Right lobe of liver (tissue), 6 donors: ENCODE measurements at regions not wholly inside any gene's neighbourhood (a gene's known extent, or its start where the extent isn't known, plus 50 kb on each side); places are given as distances from the start of the nearest gene placed in this dataset.

Experiments
- ATAC-seq, 4 donors: fragments of 200-7000 bp; cut with Tn5 transposase; one replicate each; pipeline ENCODE4 v1.9.1; 2020; ENCODE audit warnings: mild to moderate bottlenecking in 4 of 4, moderate library complexity in 4 of 4
- DNase-seq, 3 donors: peaks; one replicate each; pipeline ENCODE4 v3.0.0-alpha.2; 2020
- H3K27ac ChIP-seq, 3 donors: fragments of 200-600 bp; one replicate each; pipeline ENCODE4 v1.8.0; 2022
- H3K27me3 ChIP-seq, 2 donors: fragments of 200-600 bp; one replicate each; pipeline ENCODE4 v1.8.0; 2022
- H3K36me3 ChIP-seq, 4 donors: fragments of 200-600 bp; sonication (generic) in 1 of 4; one replicate each; pipeline versions ENCODE4 v1.5.1 to v1.8.0; 2017 to 2022; ENCODE audit warnings: control low read depth in 1 of 4
- H3K4me1 ChIP-seq, 4 donors: fragments of 200-600 bp; sonication (generic) in 1 of 4; one replicate each; pipeline versions ENCODE4 v1.5.1 to v1.8.0; 2017 to 2022; ENCODE audit warnings: control low read depth in 1 of 4
- H3K4me3 ChIP-seq, 3 donors: fragments of 200-600 bp; one replicate each; pipeline ENCODE4 v1.8.0; 2022
- H3K9me3 ChIP-seq, 4 donors: fragments of 200-600 bp; sonication (generic) in 1 of 4; one replicate each; pipeline versions ENCODE4 v1.5.1 to v1.8.0; 2017 to 2022; ENCODE audit warnings: control low read depth in 1 of 4
- CTCF ChIP-seq, 4 donors: fragments of 200-600 bp in 3 of 4; fragments of 450-650 bp in 1 of 4; IDR thresholded peaks; one replicate each; pipeline versions ENCODE4 v1.5.1 to v1.8.0; 2016 to 2022; ENCODE audit warnings: antibody characterized with exemption in 4 of 4, mild to moderate bottlenecking in 2 of 4
- POLR2A ChIP-seq: fragments of 450-650 bp; IDR thresholded peaks from one replicate; pipeline ENCODE4 v1.6.1; 2017; ENCODE audit warnings: antibody characterized with exemption, mild to moderate bottlenecking
- WGBS: methylation state at CpG from one replicate; pipeline ENCODE4 v1.1.6; 2018; ENCODE audit warnings: low coverage, low lambda C conversion rate; ENCODE audit not compliant: insufficient coverage; ENCODE audit errors: missing lambda C conversion rate; 5-methylcytosine and 5-hydroxymethylcytosine counted together
- intact Hi-C, 2 donors: fragments of 100-400 bp; cut with DNase I; formaldehyde crosslinking; loops; one replicate each; pipeline versions ENCODE4 v1.11.2 to v1.14.1; 2022
- donor health status: DM: no; HTN: yes; CAD: no.
- donor health status: DM: no; HTN: no; CAD: no.
- donor health status: DM: no; HTN: no; CAD: no.
- donor health status: DM: no; HTN: yes; CAD: no.
- donor health status: DM: no; HTN: yes; CAD: no.

GRCh38 chr4:177070533-177071058 lies 239.1 kb upstream of the NEIL3 start:
- TF ChIP-seq POLR2A (no peak), CTCF (IDR thresholded peaks at IDR 0.05) (no peak)
- Histone ChIP-seq H3K36me3 (no peaks in the 10 kb centered on the region), H3K27ac (no peak overlapping the region), H3K9me3 (no peaks in the 10 kb centered on the region), H3K27me3 (no peaks in the 10 kb centered on the region), H3K4me3 (no peak overlapping the region), H3K4me1 (no peaks in the 10 kb centered on the region)
- 47% methylated on average over 2 of the region's 2 CpGs for WGBS
- no peak for DNase-seq
- no peak for ATAC-seq
- intact Hi-C loops = no loop called here

- DNase-seq (no peak), ATAC-seq (no peak)
- no peaks in the 10 kb centered on the region for H3K36me3 ChIP-seq
- no peaks in the 10 kb centered on the region for H3K27me3 ChIP-seq
- no peak overlapping the region for H3K4me3 ChIP-seq
- 43% methylated on average over 4 of the region's 4 CpGs for WGBS
- H3K27ac ChIP-seq = no peak overlapping the region
- no peaks in the 10 kb centered on the region for H3K9me3 ChIP-seq
- intact Hi-C loops = no loop called here
- H3K4me1 ChIP-seq = no peaks in the 10 kb centered on the region
- TF ChIP-seq POLR2A = no peak
- no peak for TF ChIP-seq CTCF (IDR thresholded peaks at IDR 0.05)
Measured at GRCh38 chr4:177077095-177077971, 232.3 kb upstream of the NEIL3 start.

- Histone ChIP-seq H3K36me3 (no peaks in the 10 kb centered on the region), H3K9me3 (no peaks in the 10 kb centered on the region), H3K27ac (no peak overlapping the region), H3K4me1 (no peaks in the 10 kb centered on the region), H3K27me3 (no peaks in the 10 kb centered on the region), H3K4me3 (no peak overlapping the region)
- no peak for TF ChIP-seq CTCF (IDR thresholded peaks at IDR 0.05)
- no peak for TF ChIP-seq POLR2A
- 25% methylated on average over 3 of the region's 3 CpGs for WGBS
- no peak for ATAC-seq
- DNase-seq = no peak
- intact Hi-C loops = no loop called here
Measured at GRCh38 chr4:177079327-177079726, 230.3 kb upstream of the NEIL3 start.

- Histone ChIP-seq H3K27ac (no peak overlapping the region), H3K27me3 (no peaks in the 10 kb centered on the region), H3K9me3 (no peaks in the 10 kb centered on the region), H3K4me1 (no peaks in the 10 kb centered on the region), H3K36me3 (no peaks in the 10 kb centered on the region), H3K4me3 (no peak overlapping the region)
- WGBS = 70% methylated on average over 4 of the region's 5 CpGs
- TF ChIP-seq CTCF (IDR thresholded peaks at IDR 0.05) (no peak), POLR2A (no peak)
- intact Hi-C loops = no loop called here
- ATAC-seq = no peak
- DNase-seq = no peak
Measured at GRCh38 chr4:177080388-177080787, 229.3 kb upstream of the NEIL3 start.
